ENCODE measurements at regions not wholly inside any gene's neighbourhood (a gene's known extent, or its start where the extent isn't known, plus 50 kb on each side); places are given as distances from the start of the nearest gene placed in this dataset.

DNA sequence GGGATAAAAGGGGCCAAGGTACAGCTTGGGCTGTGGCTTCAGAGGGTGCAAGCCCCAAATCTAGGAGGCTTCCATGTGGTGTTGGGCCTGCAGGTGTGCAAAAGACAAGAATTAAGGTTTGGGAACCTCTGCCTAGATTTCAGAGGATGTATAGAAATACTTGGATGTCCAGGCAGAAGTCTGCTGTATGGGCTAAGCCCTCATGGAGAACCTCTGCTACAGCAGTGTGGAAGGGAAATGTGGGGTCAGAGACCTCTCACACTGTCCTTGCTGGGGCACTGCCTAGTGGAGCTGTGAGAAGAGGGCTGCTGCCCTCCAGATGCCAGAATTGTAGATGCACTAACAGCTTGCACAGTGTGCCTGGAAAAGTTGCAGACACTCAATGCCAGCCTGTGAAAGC lies 880.6 kb upstream of the ID2 start:
- H3K9ac ChIP-seq (ENCODE audit: low read length), result no peak overlapping the region
- no peaks in the 10 kb centered on the region for H3K9me2 ChIP-seq (replicated peaks; ENCODE audit: insufficient read depth, low read length)
- H3K9me3 ChIP-seq (replicated peaks; ENCODE audit: insufficient read depth, low read length), result no peaks in the 10 kb centered on the region
- H3K27ac ChIP-seq (ENCODE audit: low read length), result no peak overlapping the region
- no peak overlapping the region for H3K4me2 ChIP-seq (ENCODE audit: low read depth, low read length)
- no peaks in the 10 kb centered on the region for H3K36me3 ChIP-seq (replicated peaks; ENCODE audit: insufficient read depth, low read length)
- no peaks in the 10 kb centered on the region for H3K79me2 ChIP-seq (ENCODE audit: low read length)
- DNase-seq, result no peak
- no peaks in the 10 kb centered on the region for H3K4me1 ChIP-seq (ENCODE audit: low read length)
- no peak overlapping the region for H2AFZ ChIP-seq (ENCODE audit: low read length)
- no peak overlapping the region for H3K4me3 ChIP-seq (ENCODE audit: low read length)
- no peaks in the 10 kb centered on the region for H3K27me3 ChIP-seq (replicated peaks; ENCODE audit: insufficient read depth, low read length)
- no peaks in the 10 kb centered on the region for H4K20me1 ChIP-seq (ENCODE audit: insufficient read depth, low read length)
- H3F3A ChIP-seq (ENCODE audit: insufficient read depth, low read length), result no peaks in the 10 kb centered on the region
- no peak for TF ChIP-seq EZH2 (optimal IDR thresholded peaks at IDR 0.05; ENCODE audit: low read depth, low read length)
- no peak for TF ChIP-seq EZH2phosphoT487 (IDR thresholded peaks at IDR 0.05; ENCODE audit: low read length)
- TF ChIP-seq, protein P1, sequence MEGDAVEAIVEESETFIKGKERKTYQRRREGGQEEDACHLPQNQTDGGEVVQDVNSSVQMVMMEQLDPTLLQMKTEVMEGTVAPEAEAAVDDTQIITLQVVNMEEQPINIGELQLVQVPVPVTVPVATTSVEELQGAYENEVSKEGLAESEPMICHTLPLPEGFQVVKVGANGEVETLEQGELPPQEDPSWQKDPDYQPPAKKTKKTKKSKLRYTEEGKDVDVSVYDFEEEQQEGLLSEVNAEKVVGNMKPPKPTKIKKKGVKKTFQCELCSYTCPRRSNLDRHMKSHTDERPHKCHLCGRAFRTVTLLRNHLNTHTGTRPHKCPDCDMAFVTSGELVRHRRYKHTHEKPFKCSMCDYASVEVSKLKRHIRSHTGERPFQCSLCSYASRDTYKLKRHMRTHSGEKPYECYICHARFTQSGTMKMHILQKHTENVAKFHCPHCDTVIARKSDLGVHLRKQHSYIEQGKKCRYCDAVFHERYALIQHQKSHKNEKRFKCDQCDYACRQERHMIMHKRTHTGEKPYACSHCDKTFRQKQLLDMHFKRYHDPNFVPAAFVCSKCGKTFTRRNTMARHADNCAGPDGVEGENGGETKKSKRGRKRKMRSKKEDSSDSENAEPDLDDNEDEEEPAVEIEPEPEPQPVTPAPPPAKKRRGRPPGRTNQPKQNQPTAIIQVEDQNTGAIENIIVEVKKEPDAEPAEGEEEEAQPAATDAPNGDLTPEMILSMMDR (IDR thresholded peaks at IDR 0.05; ENCODE audit: low read length), result no peak

DNA sequence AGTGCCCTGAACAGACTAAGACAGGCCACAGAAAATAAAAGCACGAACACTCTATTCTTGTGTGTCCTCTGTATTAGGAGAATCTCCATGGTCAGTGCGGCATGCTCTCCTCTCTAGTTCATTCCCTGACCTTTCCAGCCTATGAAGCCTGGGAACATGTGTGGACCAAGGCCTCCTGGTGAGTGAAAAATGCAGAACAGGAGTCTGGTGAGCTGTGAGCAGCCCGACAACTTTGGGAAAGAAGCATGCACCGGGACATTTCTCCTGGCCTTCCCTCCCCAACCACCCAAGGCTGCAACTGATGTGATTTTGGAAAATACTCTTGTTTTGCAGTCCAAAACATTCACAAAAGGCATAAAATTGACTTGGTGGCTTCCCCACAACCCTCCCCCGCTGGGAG lies 878.3 kb upstream of the ID2 start:
- Histone ChIP-seq H3K36me3 (replicated peaks; ENCODE audit: insufficient read depth, low read length) (no peaks in the 10 kb centered on the region), H3K4me2 (ENCODE audit: low read depth, low read length) (no peak overlapping the region), H3K9ac (ENCODE audit: low read length) (no peak overlapping the region), H3F3A (ENCODE audit: insufficient read depth, low read length) (no peaks in the 10 kb centered on the region), H3K4me1 (ENCODE audit: low read length) (no peaks in the 10 kb centered on the region), H3K9me2 (replicated peaks; ENCODE audit: insufficient read depth, low read length) (no peaks in the 10 kb centered on the region), H3K79me2 (ENCODE audit: low read length) (no peaks in the 10 kb centered on the region), H2AFZ (ENCODE audit: low read length) (no peak overlapping the region), H4K20me1 (ENCODE audit: insufficient read depth, low read length) (no peaks in the 10 kb centered on the region), H3K27me3 (replicated peaks; ENCODE audit: insufficient read depth, low read length) (no peaks in the 10 kb centered on the region), H3K27ac (ENCODE audit: low read length) (no peak overlapping the region), H3K9me3 (replicated peaks; ENCODE audit: insufficient read depth, low read length) (no peaks in the 10 kb centered on the region), H3K4me3 (ENCODE audit: low read length) (no peak overlapping the region)
- DNase-seq, result no peak
- TF ChIP-seq, protein P1 (IDR thresholded peaks at IDR 0.05; ENCODE audit: low read length), result no peak
- TF ChIP-seq EZH2phosphoT487 (IDR thresholded peaks at IDR 0.05; ENCODE audit: low read length) (no peak), EZH2 (optimal IDR thresholded peaks at IDR 0.05; ENCODE audit: low read depth, low read length) (no peak)

DNA sequence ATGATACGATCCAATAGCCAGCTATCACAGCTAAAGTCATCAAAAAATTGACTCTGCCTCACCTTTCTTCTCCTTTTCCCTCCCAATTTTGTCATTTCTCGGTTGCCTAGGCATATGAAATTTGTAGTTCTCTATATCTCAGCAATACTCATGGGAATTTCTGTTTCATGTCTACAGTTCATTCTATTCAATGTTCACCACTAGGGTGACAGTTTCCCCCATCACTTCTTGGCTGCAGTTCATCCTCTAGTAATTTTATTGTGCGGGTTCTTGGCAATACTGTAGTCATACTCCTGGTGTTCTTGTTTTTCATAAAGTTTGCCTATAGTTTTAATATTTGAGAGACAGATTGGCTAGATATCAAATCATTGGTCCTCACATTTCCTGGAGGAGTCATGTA lies 872.2 kb upstream of the ID2 start:
- Histone ChIP-seq H3K4me1 (ENCODE audit: low read length) (no peaks in the 10 kb centered on the region), H3K4me3 (ENCODE audit: low read length) (no peak overlapping the region), H3K9ac (ENCODE audit: low read length) (no peak overlapping the region), H3K9me3 (replicated peaks; ENCODE audit: insufficient read depth, low read length) (no peaks in the 10 kb centered on the region), H3K4me2 (ENCODE audit: low read depth, low read length) (no peak overlapping the region), H3K27ac (ENCODE audit: low read length) (no peak overlapping the region), H3F3A (ENCODE audit: insufficient read depth, low read length) (no peaks in the 10 kb centered on the region), H2AFZ (ENCODE audit: low read length) (no peak overlapping the region), H4K20me1 (ENCODE audit: insufficient read depth, low read length) (no peaks in the 10 kb centered on the region), H3K27me3 (replicated peaks; ENCODE audit: insufficient read depth, low read length) (no peaks in the 10 kb centered on the region), H3K36me3 (replicated peaks; ENCODE audit: insufficient read depth, low read length) (no peaks in the 10 kb centered on the region), H3K79me2 (ENCODE audit: low read length) (no peaks in the 10 kb centered on the region), H3K9me2 (replicated peaks; ENCODE audit: insufficient read depth, low read length) (no peaks in the 10 kb centered on the region)
- TF ChIP-seq EZH2 (optimal IDR thresholded peaks at IDR 0.05; ENCODE audit: low read depth, low read length), result no peak
- TF ChIP-seq, protein P1 (IDR thresholded peaks at IDR 0.05; ENCODE audit: low read length), result no peak
- TF ChIP-seq EZH2phosphoT487 (IDR thresholded peaks at IDR 0.05; ENCODE audit: low read length), result no peak
- DNase-seq, result no peak
